Activated T-helper 1 cell treated with anti-CD3 and anti-CD28 coated beads, Interleukin-2, amount 50 U/mL, for 16 hours (primary cell): ENCODE measurements at regions not wholly inside any gene's neighbourhood (a gene's known extent, or its start where the extent isn't known, plus 50 kb on each side); places are given as distances from the start of the nearest gene placed in this dataset.
"Not testable (repeated sequence)": the region's sequence is repeated elsewhere in the genome, so short reads cannot be mapped to it uniquely, and the experiment has no call there.

Experiments used
- DNase-seq, 2 donors: peaks; one replicate each; pipeline ENCODE4 v3.0.0-alpha.2; 2020; ENCODE audit warnings: low read depth in 1 of 2, low spot score in 1 of 2

DNA sequence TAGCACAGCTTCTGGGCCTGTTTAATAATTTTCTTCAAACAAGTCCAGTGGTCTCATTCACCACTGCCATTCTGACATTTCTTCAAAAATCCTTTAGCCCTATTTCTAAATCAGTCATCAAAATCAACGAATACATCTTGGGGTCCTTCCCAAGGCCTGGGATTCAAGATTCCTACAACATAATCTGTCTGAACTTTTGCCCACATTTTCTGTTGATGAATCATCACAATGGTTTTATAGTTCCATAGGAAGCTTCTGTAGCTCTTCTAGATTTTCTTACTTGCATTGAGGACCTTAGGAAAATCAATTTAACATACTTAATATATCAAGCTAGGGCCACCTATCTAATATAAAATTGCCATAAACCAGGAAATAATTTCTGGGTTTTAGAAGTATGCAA is 811.8 kb upstream of the ACVR2A start:
- DNase-seq, result no peak

DNA sequence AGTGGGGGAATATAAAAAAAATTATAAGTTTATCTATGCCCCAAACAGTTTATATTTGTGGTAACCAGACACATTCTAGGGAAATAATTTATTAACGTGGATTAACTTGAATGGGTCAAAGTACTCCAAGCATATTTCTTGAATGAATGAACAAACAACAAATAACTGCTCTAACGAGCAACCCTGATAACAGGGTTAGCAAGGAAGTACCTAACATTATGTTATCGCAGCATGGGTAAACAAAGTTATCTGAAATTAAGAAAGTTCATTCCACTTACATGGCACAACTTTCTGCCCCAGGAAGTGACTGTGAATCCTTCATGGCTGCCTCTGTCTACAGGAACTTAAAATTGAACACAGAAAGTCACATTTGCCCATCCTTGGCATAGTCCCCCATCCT is 812.9 kb upstream of the ACVR2A start:
- no peak for DNase-seq

- no peak for DNase-seq
These were observed 813.7 kb upstream of the ACVR2A start for GRCh38 chr2:147030966-147031720.

GRCh38 chr2:147027436-147027835 is 817.4 kb upstream of the ACVR2A start:
- DNase-seq, result no peak

GRCh38 chr2:147026664-147027295 is 818.0 kb upstream of the ACVR2A start:
- no peak for DNase-seq

DNA sequence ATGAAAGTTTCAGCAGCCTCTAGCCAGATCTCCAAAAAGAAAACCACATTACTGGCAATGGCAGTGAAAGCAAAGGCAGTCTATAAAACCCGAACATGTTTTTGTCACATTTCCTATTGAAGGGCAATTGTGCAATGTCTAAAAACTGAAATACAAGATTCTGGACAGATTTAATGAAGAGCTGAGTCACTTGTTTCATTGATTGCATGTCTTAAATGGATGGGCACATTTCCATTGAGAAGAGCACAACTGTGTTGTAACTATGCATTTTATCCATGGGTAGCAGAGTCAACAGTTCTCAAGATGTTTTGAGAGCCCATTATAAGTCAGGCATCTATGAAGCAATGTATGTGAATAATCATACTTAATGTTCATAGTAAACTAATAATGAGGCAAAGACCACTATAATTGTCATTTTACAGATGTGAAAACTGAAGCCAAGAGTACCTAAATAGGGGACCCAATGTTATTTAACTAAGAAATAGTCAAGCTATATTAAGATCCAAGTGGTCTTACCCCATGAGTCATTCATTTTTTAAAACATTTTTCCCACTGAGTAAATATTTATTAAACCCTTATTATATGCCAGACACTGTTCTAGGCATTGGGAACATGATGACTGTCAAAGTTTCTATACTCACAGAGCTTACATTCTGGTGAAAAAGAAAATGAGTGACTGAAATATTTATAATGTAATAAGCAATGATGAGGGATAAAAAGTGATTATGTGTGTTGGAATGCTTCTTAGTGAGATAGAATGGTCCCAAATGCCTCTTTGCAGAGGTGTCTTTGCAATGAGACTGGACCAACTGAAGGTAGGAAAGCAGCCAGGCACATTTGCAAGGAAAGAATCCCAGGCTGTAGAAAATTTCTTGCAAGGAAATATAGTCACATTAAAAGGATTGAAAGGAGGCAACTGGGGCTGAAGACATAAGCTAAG is 818.9 kb upstream of the ACVR2A start:
- DNase-seq, result no peak

GRCh38 chr2:147019311-147019710 is 825.5 kb upstream of the ACVR2A start:
- DNase-seq, result no peak

DNA sequence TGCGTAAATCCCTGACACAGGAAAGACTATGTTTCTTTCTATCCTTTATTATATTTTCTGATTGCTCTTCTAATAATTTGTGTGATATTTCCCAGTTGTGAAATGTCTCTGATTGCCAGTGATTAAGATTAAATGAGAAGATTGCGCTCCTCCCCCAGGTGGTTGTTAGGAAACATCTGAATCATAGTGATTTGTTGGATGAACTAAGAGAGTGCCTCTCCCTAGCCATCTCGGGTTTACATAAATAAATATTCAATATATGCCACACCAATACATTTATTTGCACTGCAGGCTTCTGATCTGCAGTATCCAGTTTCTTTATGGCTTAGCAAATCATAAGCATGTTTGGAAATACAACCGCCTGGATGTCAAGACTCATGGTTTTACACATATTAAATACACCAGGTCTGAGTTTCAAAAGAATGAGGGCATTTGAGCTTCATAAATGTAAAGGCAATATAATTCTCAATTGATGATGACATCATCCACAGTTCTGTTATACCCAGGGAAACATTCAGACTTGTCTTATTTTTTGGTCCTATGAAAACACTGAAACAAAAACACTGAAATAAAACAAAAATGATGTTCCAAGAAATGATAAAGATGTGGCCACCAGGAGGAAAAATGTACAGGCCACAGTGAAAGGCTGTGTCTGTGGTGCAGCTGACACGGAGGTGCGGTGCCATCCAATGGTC is 826.7 kb upstream of the ACVR2A start:
- DNase-seq, result no peak

DNA sequence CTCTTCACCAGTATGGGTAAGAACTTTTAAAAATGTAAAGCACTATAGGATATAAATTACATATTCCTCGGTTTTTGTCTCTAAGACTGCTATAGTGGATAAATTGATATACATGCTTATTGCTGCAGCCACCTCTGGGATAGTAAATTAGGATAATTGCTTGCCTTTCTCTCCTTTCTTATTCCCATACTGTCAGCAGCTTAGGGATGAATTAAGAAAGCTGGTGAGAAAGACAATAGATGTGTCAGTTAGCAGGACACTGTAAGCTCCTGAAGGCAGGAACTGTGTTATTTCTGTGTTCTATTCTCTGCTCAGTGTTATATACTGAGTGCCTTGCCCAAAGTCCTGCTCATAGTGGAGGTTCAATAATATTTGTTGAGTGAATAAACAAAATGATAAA is 828.6 kb upstream of the ACVR2A start:
- DNase-seq, result no peak

- DNase-seq, result no peak
These were observed 829.2 kb upstream of the ACVR2A start for GRCh38 chr2:147015591-147015990.

DNA sequence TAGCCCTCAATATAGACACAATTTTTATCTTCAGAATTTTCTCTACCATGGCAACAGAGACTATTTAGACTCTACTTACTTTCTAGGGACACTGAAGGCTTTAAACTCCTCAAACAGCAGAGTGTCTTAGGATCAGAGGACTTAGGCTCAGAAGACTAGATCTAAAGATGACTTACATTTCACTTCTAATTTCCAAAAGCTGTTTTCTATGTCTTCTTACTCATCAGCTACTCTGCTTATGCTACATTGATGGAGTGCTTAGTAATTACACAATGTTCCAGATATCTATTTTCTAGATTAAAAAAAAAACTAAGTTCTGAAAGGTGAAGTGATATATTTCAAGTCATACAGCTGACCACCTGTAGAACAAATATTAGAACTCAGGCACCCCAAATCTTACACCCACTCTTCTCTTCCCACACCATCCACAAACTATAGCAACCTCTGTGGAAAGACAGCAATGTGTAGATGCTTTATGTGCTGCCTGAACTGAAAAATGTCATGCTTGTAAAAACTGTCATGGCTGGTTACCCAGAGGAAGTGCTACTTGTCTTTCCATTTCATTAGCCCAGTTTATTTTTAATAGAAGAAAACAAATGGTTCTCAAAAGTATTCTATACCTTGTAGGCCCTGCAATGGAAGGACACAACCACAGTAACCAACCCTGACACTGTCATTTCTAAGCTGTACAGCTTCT is 831.0 kb upstream of the ACVR2A start:
- DNase-seq, result no peak

DNA sequence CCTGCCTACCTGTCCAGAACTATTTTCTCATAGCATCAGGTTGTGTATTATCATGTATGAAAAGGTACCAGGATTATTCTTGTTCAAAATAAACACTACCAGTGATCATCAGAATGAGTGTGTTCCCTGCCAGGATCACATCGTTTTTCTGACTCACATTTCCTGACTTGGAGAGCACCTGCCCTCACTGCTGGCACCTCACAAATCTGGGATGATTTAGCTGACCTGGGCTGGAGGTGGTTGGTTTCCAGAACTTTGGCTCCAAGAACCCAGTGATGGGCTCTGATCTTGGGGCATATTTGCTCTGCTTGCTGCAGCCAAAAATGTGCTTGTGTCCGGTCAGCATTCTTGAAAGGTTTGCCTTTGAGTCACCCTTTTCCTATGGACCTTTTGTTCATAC is 836.3 kb upstream of the ACVR2A start:
- DNase-seq, result no peak

DNA sequence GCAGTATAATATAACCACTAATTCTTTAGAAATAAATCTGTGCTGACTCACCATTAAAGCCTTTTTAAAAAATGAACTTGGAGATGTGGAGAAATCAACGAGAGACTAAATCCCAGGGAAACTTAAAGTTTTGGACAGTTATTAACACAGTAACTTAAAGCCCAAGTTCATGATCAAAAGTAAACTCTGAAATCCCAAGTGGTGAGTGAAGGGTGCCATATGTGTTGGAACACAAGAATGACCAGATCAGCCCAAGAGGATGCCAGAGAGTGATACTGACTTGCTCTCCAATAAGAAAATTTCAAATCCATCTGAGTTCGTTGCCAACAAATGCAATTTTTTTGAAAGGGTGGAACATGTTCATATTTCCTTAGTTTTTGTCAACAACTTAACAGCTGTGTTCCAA is 838.1 kb upstream of the ACVR2A start:
- no peak for DNase-seq

GRCh38 chr2:147003081-147003480 is 841.7 kb upstream of the ACVR2A start:
- no peak for DNase-seq

- DNase-seq, result no peak
These were observed 842.6 kb upstream of the ACVR2A start for GRCh38 chr2:147002256-147002655.

DNA sequence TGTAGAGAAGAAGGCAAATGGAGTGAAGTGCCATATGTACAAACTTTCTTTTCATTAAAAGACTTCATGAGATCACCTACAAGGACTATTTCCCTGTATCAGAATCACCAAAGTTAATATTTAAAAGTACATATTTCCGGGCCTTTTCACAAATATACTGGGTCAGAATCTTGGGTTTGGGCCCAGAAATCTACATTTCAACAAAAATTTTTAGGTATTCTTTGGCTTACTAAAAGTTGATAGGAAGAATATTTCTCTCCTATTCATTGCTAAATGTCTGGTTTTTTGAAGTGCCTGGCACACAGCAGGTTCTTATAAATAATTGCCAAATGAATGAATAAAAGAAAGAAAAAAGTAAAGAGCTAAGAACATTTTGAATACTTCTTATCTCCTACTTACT is 843.8 kb upstream of the ACVR2A start:
- no peak for DNase-seq

DNA sequence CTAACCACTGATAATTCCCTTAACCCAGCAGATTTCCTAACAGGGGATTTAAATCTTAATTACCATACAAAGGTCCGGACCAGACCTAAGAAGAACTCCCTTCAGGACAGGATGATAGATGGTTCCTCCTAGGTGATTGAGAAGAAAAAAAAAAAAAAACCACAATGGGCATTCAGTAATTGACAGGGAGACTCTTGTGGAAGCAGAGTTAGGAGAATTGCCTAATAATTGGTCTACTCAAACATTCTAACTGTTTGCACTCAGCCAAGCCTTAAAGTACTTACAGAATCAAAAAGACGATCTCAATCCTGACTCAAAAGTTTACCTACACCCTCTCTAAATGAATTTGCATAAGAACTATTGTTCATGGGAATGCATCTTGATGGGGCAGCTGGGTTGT is 844.7 kb upstream of the ACVR2A start:
- DNase-seq, result not testable (repeated sequence)

DNA sequence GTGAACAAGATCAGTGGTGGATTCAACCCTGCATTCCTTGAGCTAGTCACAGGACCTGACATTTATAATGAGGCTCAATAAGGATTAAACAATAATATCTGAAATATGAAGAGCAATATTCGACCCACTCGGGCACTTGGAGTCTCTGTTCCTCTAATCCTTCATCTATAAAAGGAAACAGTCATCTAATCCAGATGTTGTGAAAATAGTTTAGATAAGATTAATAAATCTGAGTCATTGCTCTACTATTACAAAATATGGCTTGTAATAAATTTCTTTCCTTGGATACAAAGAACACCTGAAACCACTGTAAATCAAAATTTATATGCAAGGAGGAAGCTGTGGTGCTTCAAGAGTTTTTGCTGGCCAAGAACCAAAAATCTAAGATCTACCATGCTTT is 846.9 kb upstream of the ACVR2A start:
- no peak for DNase-seq

- DNase-seq, result no peak
These were observed 847.3 kb upstream of the ACVR2A start for GRCh38 chr2:146997488-146997887.

DNA sequence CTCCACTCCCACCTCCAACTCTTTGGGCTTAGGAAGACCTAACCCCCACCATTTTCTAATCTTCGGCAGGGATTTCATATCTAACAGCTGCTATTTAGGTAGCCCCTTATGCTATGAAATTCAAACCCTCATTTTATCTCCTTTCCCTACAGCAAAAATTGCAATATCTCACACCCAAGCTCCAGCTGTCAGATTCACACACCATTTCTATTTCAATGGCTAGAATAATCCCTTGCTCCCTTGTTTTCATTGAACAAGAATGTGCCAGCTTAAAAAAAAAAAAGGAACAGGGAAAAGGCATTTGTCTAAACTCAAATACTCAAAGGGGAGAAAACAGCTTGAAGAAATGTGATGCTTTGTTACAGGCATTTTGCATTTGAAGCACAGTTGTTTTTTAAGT is 850.6 kb upstream of the ACVR2A start:
- no peak for DNase-seq

DNA sequence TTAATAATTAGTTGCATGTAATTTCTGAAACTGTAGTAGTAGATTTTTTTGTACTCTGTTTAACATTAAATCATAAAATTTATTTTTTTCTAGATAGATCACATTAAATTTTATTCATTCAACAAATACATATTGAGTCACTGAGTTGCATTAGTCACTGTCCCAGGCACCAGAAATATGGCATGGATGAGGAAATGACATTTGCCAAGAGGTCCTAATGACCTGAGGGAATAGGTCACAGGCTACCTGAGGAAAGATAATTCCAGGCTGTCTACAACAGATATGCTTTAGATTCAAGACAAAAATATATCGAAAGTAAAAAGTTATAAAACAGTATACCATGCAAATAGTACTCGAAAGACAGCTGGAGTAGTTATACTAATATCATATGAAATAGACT is 852.4 kb upstream of the ACVR2A start:
- no peak for DNase-seq
